Colonic mucosa (tissue), 4 donors: ENCODE measurements at regions not wholly inside any gene's neighbourhood (a gene's known extent, or its start where the extent isn't known, plus 50 kb on each side); places are given as distances from the start of the nearest gene placed in this dataset.
"Not testable (repeated sequence)": the region's sequence is repeated elsewhere in the genome, so short reads cannot be mapped to it uniquely, and the experiment has no call there.

Source experiments
- DNase-seq: peaks from one replicate; pipeline ENCODE4 v3.0.0-alpha.2; 2020
- H3K27ac ChIP-seq: fragments of 200-600 bp; one replicate; pipeline ENCODE4 v1.8.0; 2021
- H3K27me3 ChIP-seq: fragments of 200-600 bp; one replicate; pipeline ENCODE4 v1.8.0; 2021
- H3K36me3 ChIP-seq: fragments of 200-600 bp; one replicate; pipeline ENCODE4 v1.8.0; 2021
- H3K4me1 ChIP-seq: fragments of 200-600 bp; one replicate; pipeline ENCODE4 v1.8.0; 2021; ENCODE audit warnings: mild to moderate bottlenecking
- H3K4me3 ChIP-seq: fragments of 200-600 bp; one replicate; pipeline ENCODE4 v1.8.0; 2021
- H3K9ac ChIP-seq, 2 donors: one replicate each; pipeline ENCODE4 v1.7.0; 2013; ENCODE audit warnings: control low read depth in 2 of 2, low read depth in 2 of 2, low read length in 2 of 2
- H3K9me3 ChIP-seq: fragments of 200-600 bp; one replicate; pipeline ENCODE4 v1.8.0; 2021
- CTCF ChIP-seq: fragments of 200-600 bp; IDR thresholded peaks from one replicate; pipeline ENCODE4 v1.8.0; 2022; ENCODE audit warnings: antibody characterized with exemption, mild to moderate bottlenecking
- intact Hi-C: fragments of 100-400 bp; cut with DNase I; formaldehyde crosslinking; loops from one replicate; pipeline ENCODE4 v1.14.1; 2022
- donor health status: healthy.
- donor health status: DM: no; HTN: no; CAD: no.
- donor health status: DM: no; HTN: no; CAD: no.

GRCh38 chr9:135408476-135409254 is 70.9 kb upstream of the PPP1R26 start:
- Histone ChIP-seq H3K9ac (no peak overlapping the region), H3K27ac (no peak overlapping the region), H3K4me3 (no peak overlapping the region), H3K9me3 (no peaks in the 10 kb centered on the region), H3K27me3 (no peaks in the 10 kb centered on the region), H3K36me3 (no peaks in the 10 kb centered on the region), H3K4me1 (no peaks in the 10 kb centered on the region)
- intact Hi-C loops: no loop called here
- no peak for DNase-seq
- TF ChIP-seq CTCF: no peak

DNA sequence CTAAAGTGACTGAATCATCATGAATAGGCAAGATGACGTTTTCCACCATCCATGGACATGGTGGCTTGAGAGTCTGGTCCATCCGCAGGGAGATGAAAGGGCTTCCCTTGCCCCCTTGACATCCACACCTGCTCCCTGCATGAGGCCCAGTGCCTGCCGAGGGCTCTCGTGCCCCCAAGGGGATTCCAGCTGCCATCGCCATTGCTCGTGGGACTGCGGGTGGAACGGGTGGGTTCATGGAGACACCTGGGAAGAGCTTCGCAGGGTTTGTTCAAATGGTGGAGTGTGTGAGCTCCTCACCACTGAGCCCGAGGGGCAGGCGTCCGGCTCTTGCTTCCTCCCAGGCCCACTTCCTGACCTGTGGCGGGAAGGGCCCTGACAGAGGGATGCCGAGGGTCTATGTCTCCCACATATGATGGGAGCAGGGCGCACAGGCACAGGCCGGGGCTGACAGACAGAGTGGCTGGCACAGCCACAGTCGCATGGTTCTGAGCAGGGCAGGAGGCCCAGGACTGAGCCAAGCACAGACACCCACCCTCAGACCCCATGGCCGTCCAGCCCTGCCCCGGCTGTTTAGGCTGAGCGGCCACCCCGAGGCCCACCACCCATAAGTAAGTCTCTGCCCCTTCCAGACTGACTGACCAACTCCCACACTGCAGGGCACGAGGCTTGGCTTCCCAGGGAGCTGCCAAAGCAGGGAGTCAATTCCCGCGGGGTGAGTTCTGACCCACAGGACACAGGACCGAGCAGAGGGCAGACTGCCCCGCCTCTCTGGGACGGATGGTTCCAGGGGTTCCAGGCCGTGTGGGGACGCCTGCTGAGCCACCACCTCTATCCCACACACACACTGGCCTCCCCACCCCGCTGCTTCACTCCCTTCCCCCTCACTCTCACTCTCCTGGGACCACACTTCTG is 70.0 kb upstream of the PPP1R26 start:
- Histone ChIP-seq H3K36me3 (no peaks in the 10 kb centered on the region), H3K27ac (no peak overlapping the region), H3K9me3 (no peaks in the 10 kb centered on the region), H3K4me1 (no peaks in the 10 kb centered on the region), H3K4me3 (no peak overlapping the region), H3K9ac (no peak overlapping the region), H3K27me3 (no peaks in the 10 kb centered on the region)
- TF ChIP-seq CTCF: no peak
- intact Hi-C loops: no loop called here
- no peak for DNase-seq

- Histone ChIP-seq H3K9me3 (no peaks in the 10 kb centered on the region), H3K4me3 (no peak overlapping the region), H3K9ac (no peak overlapping the region), H3K27ac (no peak overlapping the region), H3K4me1 (no peaks in the 10 kb centered on the region), H3K36me3 (no peaks in the 10 kb centered on the region), H3K27me3 (no peaks in the 10 kb centered on the region)
- no peak for TF ChIP-seq CTCF
- intact Hi-C loops: no loop called here
- no peak for DNase-seq
These were observed 69.2 kb upstream of the PPP1R26 start for GRCh38 chr9:135410421-135410820.

DNA sequence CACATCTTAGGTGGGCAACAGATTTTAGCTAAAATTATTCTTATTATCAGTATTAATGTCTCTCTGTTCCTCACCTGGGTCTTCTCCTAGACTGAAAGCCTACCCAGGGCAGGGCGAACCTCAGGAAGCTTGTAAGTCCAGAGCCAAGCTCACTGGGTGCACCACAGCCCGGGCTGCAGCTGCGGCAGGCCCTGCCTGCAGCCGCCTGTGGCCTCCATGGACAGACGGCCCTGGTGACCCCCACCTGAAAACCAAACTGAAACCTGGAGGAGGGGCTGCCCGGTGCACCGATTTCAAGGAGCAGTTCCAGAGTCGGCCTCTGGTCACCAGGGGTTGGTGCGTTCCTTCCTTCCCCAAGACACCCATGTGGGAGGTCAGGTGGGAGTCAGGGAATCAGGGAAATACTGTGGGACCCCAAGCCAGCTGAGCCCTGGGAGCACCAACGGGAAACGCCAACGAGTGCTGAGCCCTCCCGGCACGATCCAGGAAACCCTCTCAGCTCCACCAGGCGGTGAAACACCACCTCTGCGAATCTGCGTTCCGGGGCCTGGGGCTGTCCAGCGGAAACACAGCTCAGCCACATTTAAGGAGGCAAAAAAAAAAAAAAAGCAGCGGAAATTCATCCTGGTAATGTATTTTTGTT is 68.6 kb upstream of the PPP1R26 start:
- intact Hi-C loops: no loop called here
- no peak overlapping the region for H3K9ac ChIP-seq
- H3K27ac ChIP-seq: no peak overlapping the region
- H3K9me3 ChIP-seq: no peaks in the 10 kb centered on the region
- H3K36me3 ChIP-seq: no peaks in the 10 kb centered on the region
- no peaks in the 10 kb centered on the region for H3K4me1 ChIP-seq
- TF ChIP-seq CTCF: no peak
- H3K4me3 ChIP-seq: no peak overlapping the region
- no peak for DNase-seq
- H3K27me3 ChIP-seq: no peaks in the 10 kb centered on the region

- H3K36me3 ChIP-seq, H3K27ac ChIP-seq, H3K4me3 ChIP-seq, DNase-seq, H3K9me3 ChIP-seq, H3K27me3 ChIP-seq, H3K9ac ChIP-seq, H3K4me1 ChIP-seq: not testable (repeated sequence)
- intact Hi-C loops: loop anchor here (2.0 kb wide), 1 partner anchor 327 kb away; no protein-coding TSS in a partner anchor
These were observed 68.0 kb upstream of the PPP1R26 start for GRCh38 chr9:135411605-135412004.
